ENCODE measurements at regions not wholly inside any gene's neighbourhood (a gene's known extent, or its start where the extent isn't known, plus 50 kb on each side); places are given as distances from the start of the nearest gene placed in this dataset.

- TF ChIP-seq CTCF (IDR thresholded peaks at IDR 0.05) (no peak), POLR2A (IDR thresholded peaks at IDR 0.05) (no peak)
These were observed 99.2 kb upstream of the LYZL2 start for GRCh38 chr10:30728766-30729165.
